ENCODE measurements at regions not wholly inside any gene's neighbourhood (a gene's known extent, or its start where the extent isn't known, plus 50 kb on each side); places are given as distances from the start of the nearest gene placed in this dataset.

DNA sequence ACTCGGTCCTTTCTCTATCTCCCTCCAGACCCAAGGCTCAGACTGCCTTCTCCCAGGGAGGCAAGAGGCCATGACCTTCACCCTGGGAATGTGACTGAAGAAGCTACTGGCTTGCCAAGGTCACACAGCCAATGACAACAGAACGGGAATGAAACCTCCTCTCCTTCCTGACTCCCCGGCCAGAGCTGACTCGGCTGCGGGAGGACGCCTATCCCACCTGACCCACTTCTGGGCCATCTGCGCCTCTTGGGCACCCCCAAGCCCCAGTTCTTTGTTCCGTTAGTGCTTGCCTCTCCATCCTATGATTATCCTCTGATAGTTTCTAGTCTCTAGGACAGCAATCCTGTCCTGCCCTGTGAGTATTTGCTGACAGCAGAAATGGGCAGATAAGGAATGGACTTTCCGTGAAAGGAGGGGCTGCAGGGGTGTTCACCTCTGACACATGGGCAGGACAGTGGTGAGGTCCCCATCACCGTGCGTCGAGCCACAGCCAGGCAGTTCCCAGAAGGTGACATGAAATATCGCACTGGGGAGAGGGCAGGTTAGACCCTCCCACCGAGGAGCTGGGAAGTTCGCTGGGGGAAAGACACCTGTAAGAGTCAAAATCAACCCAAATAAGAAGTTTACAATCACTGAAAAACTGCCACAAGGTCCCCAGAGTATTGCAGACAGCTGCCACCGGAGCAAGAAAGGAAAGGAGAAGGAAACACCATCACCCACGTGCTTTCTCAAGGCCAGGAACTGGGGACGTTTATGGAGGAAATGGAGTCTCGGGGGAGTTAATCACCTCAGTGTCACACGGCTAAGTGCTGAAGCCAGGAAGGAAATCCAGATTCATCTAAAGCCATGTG, 63.0 kb downstream of the INSIG1 start:
- H3K27ac ChIP-seq (ENCODE audit: low read depth, low read length): no peak overlapping the region
- peaks cover 66 to 97% (median 93%) of the 10 kb centered on the region in 3 donors for H3K27me3 ChIP-seq (ENCODE audit: control insufficient read depth in 3 of 3, insufficient read depth in 3 of 3, low read length in 3 of 3)
- H3K9ac ChIP-seq (ENCODE audit: low read depth in 1 of 3, low read length in 3 of 3): no peak overlapping the region
- H3K4me3 ChIP-seq (ENCODE audit: low read length in 3 of 3): no peak overlapping the region
- no peaks in the 10 kb centered on the region for H3K9me3 ChIP-seq (ENCODE audit: control insufficient read depth in 3 of 3, low read length in 3 of 3)
- no peaks in the 10 kb centered on the region for H3K36me3 ChIP-seq (ENCODE audit: control insufficient read depth in 3 of 3, insufficient read depth in 3 of 3, low read length in 3 of 3)
- H3K4me1 ChIP-seq (ENCODE audit: control insufficient read depth in 3 of 3, insufficient read depth in 3 of 3, low read length in 3 of 3): no peaks in the 10 kb centered on the region

DNA sequence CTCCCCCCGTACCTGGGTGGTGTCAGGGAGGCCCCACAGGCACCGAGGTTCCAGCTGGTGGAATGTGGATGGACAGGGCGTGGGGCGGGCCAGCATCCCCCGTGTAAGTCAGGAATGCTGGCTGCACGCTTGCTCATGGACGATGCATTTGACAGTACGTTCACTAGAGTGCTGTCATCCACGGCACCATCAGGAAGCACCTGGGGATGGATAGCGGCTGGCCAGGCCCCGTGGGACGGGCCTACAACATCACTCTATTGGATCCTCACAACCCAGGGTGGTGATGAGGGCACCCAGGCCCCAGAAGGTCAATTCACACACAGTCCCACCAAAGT, 63.6 kb downstream of the INSIG1 start:
- H3K27ac ChIP-seq (ENCODE audit: low read depth, low read length): no peak overlapping the region
- H3K4me1 ChIP-seq (ENCODE audit: control insufficient read depth in 3 of 3, insufficient read depth in 3 of 3, low read length in 3 of 3): no peaks in the 10 kb centered on the region
- H3K4me3 ChIP-seq (ENCODE audit: low read length in 3 of 3): no peak overlapping the region
- no peaks in the 10 kb centered on the region for H3K9me3 ChIP-seq (ENCODE audit: control insufficient read depth in 3 of 3, low read length in 3 of 3)
- H3K36me3 ChIP-seq (ENCODE audit: control insufficient read depth in 3 of 3, insufficient read depth in 3 of 3, low read length in 3 of 3): no peaks in the 10 kb centered on the region
- peaks cover 60 to 92% (median 87%) of the 10 kb centered on the region in 3 donors for H3K27me3 ChIP-seq (ENCODE audit: control insufficient read depth in 3 of 3, insufficient read depth in 3 of 3, low read length in 3 of 3)
- H3K9ac ChIP-seq (ENCODE audit: low read depth in 1 of 3, low read length in 3 of 3): no peak overlapping the region

DNA sequence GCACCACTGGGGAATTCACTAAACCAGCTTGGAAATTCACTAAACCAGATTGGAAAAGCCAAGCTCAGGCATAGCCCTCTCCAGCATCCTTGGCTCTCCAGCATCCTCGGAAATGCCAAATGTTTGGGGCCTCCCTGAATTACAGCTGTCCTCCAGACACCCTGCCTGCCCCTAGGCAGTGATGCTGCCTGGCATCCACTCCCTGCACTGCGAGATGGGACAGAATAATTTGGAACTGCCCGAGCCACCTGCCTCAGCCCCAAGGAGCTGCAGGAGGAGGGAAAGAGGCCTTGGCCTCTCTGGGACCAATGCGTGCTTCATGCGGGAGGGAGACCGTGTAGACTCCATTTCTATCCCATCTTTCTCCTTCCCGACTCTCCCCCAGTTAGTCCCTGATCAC, 64.3 kb downstream of the INSIG1 start:
- Histone ChIP-seq H3K9me3 (ENCODE audit: control insufficient read depth in 3 of 3, low read length in 3 of 3) (no peaks in the 10 kb centered on the region), H3K36me3 (ENCODE audit: control insufficient read depth in 3 of 3, insufficient read depth in 3 of 3, low read length in 3 of 3) (no peaks in the 10 kb centered on the region), H3K9ac (ENCODE audit: low read depth in 1 of 3, low read length in 3 of 3) (no peak overlapping the region), H3K27ac (ENCODE audit: low read depth, low read length) (no peak overlapping the region), H3K27me3 (ENCODE audit: control insufficient read depth in 3 of 3, insufficient read depth in 3 of 3, low read length in 3 of 3) (peaks cover 58 to 85% (median 81%) of the 10 kb centered on the region in 3 donors), H3K4me1 (ENCODE audit: control insufficient read depth in 3 of 3, insufficient read depth in 3 of 3, low read length in 3 of 3) (no peaks in the 10 kb centered on the region), H3K4me3 (ENCODE audit: low read length in 3 of 3) (no peak overlapping the region)

DNA sequence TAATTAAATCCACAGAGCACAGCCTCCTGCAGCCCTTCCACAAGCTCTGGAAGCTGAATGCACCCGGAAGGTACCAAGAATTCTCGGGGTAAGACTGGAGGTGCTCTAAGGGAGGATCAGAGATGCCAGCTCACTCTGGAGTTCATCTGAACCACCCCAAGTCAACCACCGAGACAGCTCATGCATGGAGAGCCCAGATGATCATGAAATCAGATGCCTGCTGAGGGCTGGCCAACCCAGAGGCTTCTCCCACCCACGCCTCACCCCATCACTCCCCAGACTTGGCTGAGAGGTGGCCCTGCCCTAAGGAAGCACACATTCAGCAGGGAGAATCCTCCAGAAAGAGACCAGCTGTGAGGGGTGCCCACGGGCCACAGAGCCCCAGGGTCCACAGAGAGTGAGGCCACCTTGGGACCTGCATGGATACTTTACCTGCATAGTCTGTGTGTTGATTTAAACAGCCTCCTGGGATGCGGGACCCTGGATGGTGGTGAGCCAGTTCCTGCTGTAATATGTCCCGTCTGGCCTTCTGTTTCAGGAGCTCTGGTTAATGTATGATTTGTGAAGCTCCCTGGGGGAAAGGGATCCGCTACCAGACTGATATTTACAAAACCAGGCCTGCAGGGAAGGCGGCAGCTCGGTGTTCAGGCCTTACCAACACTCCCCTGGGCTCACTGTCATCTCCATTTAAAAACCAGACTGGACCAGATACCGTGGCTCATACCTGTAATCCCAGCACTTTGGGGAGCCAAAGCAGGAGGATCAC, 64.9 kb downstream of the INSIG1 start:
- no peaks in the 10 kb centered on the region for H3K4me1 ChIP-seq (ENCODE audit: control insufficient read depth in 3 of 3, insufficient read depth in 3 of 3, low read length in 3 of 3)
- no peak overlapping the region for H3K27ac ChIP-seq (ENCODE audit: low read depth, low read length)
- no peak overlapping the region for H3K4me3 ChIP-seq (ENCODE audit: low read length in 3 of 3)
- no peaks in the 10 kb centered on the region for H3K9me3 ChIP-seq (ENCODE audit: control insufficient read depth in 3 of 3, low read length in 3 of 3)
- peaks cover 58 to 79% (median 77%) of the 10 kb centered on the region in 3 donors for H3K27me3 ChIP-seq (ENCODE audit: control insufficient read depth in 3 of 3, insufficient read depth in 3 of 3, low read length in 3 of 3)
- no peaks in the 10 kb centered on the region for H3K36me3 ChIP-seq (ENCODE audit: control insufficient read depth in 3 of 3, insufficient read depth in 3 of 3, low read length in 3 of 3)
- no peak overlapping the region for H3K9ac ChIP-seq (ENCODE audit: low read depth in 1 of 3, low read length in 3 of 3)

DNA sequence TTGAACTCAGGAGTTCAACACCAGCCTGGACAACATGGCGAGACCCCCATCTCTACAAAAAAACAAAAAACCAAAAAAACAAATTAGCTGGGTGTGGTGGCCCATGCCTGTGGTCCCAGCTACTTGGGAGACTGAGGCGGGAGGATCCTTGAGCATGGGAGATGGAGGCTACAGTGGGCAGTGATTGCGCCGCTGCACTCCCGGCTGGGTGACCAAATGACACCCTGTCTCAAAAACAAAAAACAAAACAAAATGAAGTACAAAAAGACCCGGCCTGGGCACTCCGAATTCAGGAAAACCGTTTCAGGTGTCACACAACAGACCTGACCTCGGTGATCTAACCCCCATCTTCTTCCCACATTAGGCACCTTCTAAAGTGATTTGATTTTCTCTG, 65.5 kb downstream of the INSIG1 start:
- H3K36me3 ChIP-seq (ENCODE audit: control insufficient read depth in 3 of 3, insufficient read depth in 3 of 3, low read length in 3 of 3): no peaks in the 10 kb centered on the region

DNA sequence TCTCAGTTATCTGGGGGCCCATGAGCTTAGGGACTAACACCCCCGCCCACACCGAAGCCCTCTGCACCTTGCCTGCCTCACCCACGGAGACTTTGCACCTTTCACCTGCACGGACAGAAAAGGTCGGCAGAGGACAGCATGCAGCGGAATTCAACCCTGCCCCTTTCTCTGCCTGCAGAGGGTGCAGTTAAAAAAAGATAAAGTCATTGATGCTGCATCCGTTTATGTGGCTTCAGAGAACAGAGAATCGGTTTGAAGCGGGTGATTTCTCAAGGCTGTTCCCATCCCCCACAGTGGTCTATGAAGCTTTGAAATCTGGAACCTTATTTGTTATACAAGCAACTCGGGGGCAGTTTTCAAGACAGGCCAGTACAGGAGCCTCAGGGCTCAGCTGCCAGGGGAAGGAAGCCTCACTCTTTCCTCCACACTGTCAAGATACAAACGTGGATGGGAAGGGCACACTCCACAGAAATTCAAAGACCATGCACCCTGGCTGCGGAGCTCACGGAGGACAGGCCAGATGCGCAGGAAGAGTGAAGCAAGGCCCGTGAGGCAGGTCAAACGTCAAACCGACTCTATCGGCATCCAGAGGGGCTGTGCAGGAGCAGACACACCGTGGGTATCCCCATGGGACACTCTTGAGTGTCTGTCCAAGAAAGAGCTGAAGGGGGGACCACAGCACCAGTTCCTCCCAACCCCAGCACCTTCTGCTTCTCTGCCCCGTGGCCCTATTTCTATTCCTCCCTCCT, 66.3 kb downstream of the INSIG1 start:
- Histone ChIP-seq H3K4me3 (ENCODE audit: low read length in 3 of 3) (no peak overlapping the region), H3K36me3 (ENCODE audit: control insufficient read depth in 3 of 3, insufficient read depth in 3 of 3, low read length in 3 of 3) (no peaks in the 10 kb centered on the region), H3K27ac (ENCODE audit: low read depth, low read length) (no peak overlapping the region), H3K9me3 (ENCODE audit: control insufficient read depth in 3 of 3, low read length in 3 of 3) (no peaks in the 10 kb centered on the region), H3K4me1 (ENCODE audit: control insufficient read depth in 3 of 3, insufficient read depth in 3 of 3, low read length in 3 of 3) (no peaks in the 10 kb centered on the region), H3K27me3 (ENCODE audit: control insufficient read depth in 3 of 3, insufficient read depth in 3 of 3, low read length in 3 of 3) (peaks cover 49 to 68% (median 64%) of the 10 kb centered on the region in 3 donors), H3K9ac (ENCODE audit: low read depth in 1 of 3, low read length in 3 of 3) (no peak overlapping the region)

More for the DNA sequence above, 65.5 kb downstream of the INSIG1 start:
- Histone ChIP-seq H3K27ac (ENCODE audit: low read depth, low read length) (no peak overlapping the region), H3K4me3 (ENCODE audit: low read length in 3 of 3) (no peak overlapping the region), H3K27me3 (ENCODE audit: control insufficient read depth in 3 of 3, insufficient read depth in 3 of 3, low read length in 3 of 3) (peaks cover 55 to 74% (median 71%) of the 10 kb centered on the region in 3 donors), H3K4me1 (ENCODE audit: control insufficient read depth in 3 of 3, insufficient read depth in 3 of 3, low read length in 3 of 3) (no peaks in the 10 kb centered on the region), H3K9me3 (ENCODE audit: control insufficient read depth in 3 of 3, low read length in 3 of 3) (no peaks in the 10 kb centered on the region), H3K9ac (ENCODE audit: low read depth in 1 of 3, low read length in 3 of 3) (no peak overlapping the region)

DNA sequence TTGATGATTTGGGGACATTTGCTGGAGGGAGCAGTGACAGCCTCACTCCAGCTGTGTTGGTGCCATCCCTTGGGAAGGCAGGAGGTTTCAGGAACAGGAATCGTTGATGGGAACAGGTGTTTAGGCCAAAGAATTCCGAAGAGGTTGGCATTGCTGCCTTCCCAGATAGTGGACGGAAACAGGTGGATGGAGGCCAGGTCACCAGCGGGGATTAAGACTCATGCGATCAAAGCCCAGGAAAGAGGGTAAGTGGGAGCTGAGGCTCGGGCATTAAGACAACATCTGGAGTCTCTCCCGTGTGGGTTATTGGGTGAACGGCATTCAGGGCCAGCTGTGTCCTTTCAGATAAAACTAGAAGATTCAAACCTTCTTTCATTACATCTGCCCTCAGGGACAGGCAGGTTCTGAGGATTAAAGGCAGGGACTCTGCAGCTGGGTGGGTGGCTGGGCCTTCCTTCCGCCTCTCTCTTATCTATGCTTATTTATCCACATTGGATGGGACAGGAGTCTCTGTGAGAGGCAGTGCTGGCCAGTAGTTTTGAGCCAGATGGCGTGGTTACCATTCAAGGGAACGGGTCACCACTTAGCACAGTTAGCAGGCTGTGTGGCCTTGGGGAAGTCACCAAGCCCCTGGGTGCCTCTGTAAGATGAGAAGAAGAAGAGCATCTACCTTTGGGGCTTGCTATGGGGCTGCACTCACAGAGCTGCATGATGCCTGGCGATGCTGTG, 67.6 kb downstream of the INSIG1 start:
- no peak overlapping the region for H3K27ac ChIP-seq (ENCODE audit: low read depth, low read length)
- H3K27me3 ChIP-seq (ENCODE audit: control insufficient read depth in 3 of 3, insufficient read depth in 3 of 3, low read length in 3 of 3): peaks cover 48 to 69% (median 54%) of the 10 kb centered on the region in 3 donors
- H3K4me1 ChIP-seq (ENCODE audit: control insufficient read depth in 3 of 3, insufficient read depth in 3 of 3, low read length in 3 of 3): no peaks in the 10 kb centered on the region
- no peak overlapping the region for H3K4me3 ChIP-seq (ENCODE audit: low read length in 3 of 3)
- H3K9ac ChIP-seq (ENCODE audit: low read depth in 1 of 3, low read length in 3 of 3): no peak overlapping the region
- H3K36me3 ChIP-seq (ENCODE audit: control insufficient read depth in 3 of 3, insufficient read depth in 3 of 3, low read length in 3 of 3): no peaks in the 10 kb centered on the region
- no peaks in the 10 kb centered on the region for H3K9me3 ChIP-seq (ENCODE audit: control insufficient read depth in 3 of 3, low read length in 3 of 3)

DNA sequence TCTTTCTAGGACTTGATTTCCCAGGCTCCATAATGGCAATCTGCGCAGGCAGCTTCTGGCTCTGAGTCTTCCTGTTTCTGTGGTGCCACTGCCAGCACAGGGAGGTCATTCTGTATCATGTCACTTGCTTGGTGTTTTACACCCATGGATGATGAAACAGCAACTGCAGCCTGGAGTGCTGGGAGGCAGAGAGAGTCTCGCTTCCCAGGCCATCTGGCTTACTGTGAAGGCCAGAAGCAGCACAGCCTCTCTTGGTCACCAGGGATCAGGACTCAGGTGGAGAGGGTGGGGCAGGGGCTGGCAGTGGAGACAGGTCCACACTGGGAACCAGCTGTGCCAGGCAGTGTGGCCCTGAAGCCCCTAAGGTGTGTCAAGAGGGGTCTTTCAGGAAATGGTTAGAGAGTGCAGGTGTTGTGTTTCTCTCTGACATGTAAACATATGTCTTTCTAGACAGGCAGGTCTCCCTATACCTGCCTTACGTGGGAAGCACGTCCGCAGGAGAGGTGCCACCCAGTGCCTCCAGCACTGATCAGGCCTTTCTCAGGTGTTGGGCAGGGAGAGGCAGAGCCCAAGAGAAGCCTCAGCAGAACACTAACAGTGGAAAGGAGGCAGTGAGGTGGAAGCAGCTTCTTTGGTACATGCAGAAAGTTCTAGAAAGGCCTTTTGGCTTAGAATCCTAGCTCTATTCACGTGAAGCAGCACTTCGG, 71.4 kb downstream of the INSIG1 start:
- peaks cover 48 to 67% (median 51%) of the 10 kb centered on the region in 3 donors for H3K27me3 ChIP-seq (ENCODE audit: control insufficient read depth in 3 of 3, insufficient read depth in 3 of 3, low read length in 3 of 3)

DNA sequence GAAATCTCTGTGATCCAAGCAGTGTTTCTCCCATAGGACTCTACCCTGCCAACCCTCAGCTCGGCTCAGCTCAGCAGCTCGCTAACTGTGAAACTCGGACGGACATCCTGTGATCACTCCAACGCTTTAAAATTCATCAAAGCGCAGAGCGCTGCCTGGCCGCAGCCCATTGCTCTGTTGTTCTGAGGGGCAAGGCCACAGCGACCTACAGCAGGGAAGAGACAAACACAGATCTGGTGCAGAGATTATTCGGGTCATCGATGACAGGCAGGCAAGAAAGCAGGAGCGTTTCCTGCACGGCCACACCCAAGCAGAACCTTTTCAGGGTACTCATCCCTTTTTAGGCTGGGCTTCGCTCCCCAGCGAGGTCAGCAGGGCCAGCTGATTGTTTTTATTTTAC, 72.1 kb downstream of the INSIG1 start:
- Histone ChIP-seq H3K9ac (ENCODE audit: low read depth in 1 of 3, low read length in 3 of 3) (no peak overlapping the region), H3K36me3 (ENCODE audit: control insufficient read depth in 3 of 3, insufficient read depth in 3 of 3, low read length in 3 of 3) (no peaks in the 10 kb centered on the region), H3K4me1 (ENCODE audit: control insufficient read depth in 3 of 3, insufficient read depth in 3 of 3, low read length in 3 of 3) (peaks cover 18 to 29% (median 27%) of the 10 kb centered on the region in 3 donors), H3K27ac (ENCODE audit: low read depth, low read length) (no peak overlapping the region), H3K4me3 (ENCODE audit: low read length in 3 of 3) (no peak overlapping the region), H3K27me3 (ENCODE audit: control insufficient read depth in 3 of 3, insufficient read depth in 3 of 3, low read length in 3 of 3) (peaks cover 48 to 66% (median 50%) of the 10 kb centered on the region in 3 donors), H3K9me3 (ENCODE audit: control insufficient read depth in 3 of 3, low read length in 3 of 3) (no peaks in the 10 kb centered on the region)

More for the DNA sequence above, 71.4 kb downstream of the INSIG1 start:
- Histone ChIP-seq H3K4me1 (ENCODE audit: control insufficient read depth in 3 of 3, insufficient read depth in 3 of 3, low read length in 3 of 3) (peaks cover 14 to 23% (median 23%) of the 10 kb centered on the region in 3 donors), H3K27ac (ENCODE audit: low read depth, low read length) (no peak overlapping the region), H3K9ac (ENCODE audit: low read depth in 1 of 3, low read length in 3 of 3) (no peak overlapping the region), H3K4me3 (ENCODE audit: low read length in 3 of 3) (no peak overlapping the region), H3K36me3 (ENCODE audit: control insufficient read depth in 3 of 3, insufficient read depth in 3 of 3, low read length in 3 of 3) (no peaks in the 10 kb centered on the region), H3K9me3 (ENCODE audit: control insufficient read depth in 3 of 3, low read length in 3 of 3) (no peaks in the 10 kb centered on the region)

All from skeletal muscle tissue (tissue), 3 donors.